ENCODE measurements at regions not wholly inside any gene's neighbourhood (a gene's known extent, or its start where the extent isn't known, plus 50 kb on each side); places are given as distances from the start of the nearest gene placed in this dataset.

DNA sequence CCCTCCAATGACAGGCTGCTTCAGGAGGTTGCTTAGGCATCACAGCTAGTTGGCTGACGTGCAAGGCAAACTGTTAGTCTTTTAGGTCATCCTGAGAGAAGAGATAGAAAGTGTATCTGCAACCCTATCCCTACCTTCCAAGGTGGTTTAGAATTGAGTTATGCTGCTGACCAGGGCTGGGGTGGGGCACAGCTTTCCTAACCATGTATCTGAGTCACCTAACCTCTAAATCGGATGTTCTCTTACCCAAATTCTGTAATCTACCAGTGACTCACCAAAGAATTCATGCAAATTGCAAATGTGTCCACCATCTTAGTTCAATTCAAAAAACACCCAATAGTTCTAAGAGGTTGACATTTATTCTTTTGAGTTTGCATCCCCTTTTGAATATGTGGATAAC lies 107.2 kb upstream of the DYNLRB2 start:
- Histone ChIP-seq H3K23me2 (ENCODE audit: insufficient read length, low read depth, low read length, poor library complexity, severe bottlenecking) (no peaks in the 10 kb centered on the region), H3K27me3 (ENCODE audit: insufficient read depth, low read length) (no peaks in the 10 kb centered on the region), H3T11ph (ENCODE audit: low read length) (no peak overlapping the region), H3K18ac (ENCODE audit: insufficient read length, low read depth, low read length) (no peak overlapping the region), H3K56ac (ENCODE audit: insufficient read length, low read depth, low read length) (no peak overlapping the region), H3K23ac (ENCODE audit: insufficient read length, low read depth, low read length) (no peak overlapping the region), H3K4ac (ENCODE audit: low read depth, low read length) (no peak overlapping the region), H2BK20ac (ENCODE audit: low read depth, low read length, poor library complexity, severe bottlenecking) (no peak overlapping the region), H2BK12ac (ENCODE audit: insufficient read length, low read depth, low read length) (no peak overlapping the region), H2BK15ac (ENCODE audit: low read depth, low read length) (no peak overlapping the region), H2AFZ (ENCODE audit: low read length) (no peak overlapping the region), H4K91ac (ENCODE audit: insufficient read length, low read depth, low read length) (no peak overlapping the region), H2AK5ac (ENCODE audit: insufficient read length, low read length) (no peak overlapping the region), H3K27ac (ENCODE audit: insufficient read length, low read depth, low read length) (no peak overlapping the region), H4K20me1 (ENCODE audit: control insufficient read depth, insufficient read depth, insufficient read length) (no peaks in the 10 kb centered on the region), H3K9ac (ENCODE audit: extremely low read depth, insufficient read length, low read length) (no peak overlapping the region), H3K4me1 (ENCODE audit: insufficient read depth, low read length) (no peaks in the 10 kb centered on the region), H3K14ac (ENCODE audit: insufficient read depth, low read length) (no peak overlapping the region), H3K4me2 (ENCODE audit: insufficient read depth, insufficient read length, low read length) (no peak overlapping the region), H3K79me1 (ENCODE audit: insufficient read depth, low read depth, low read length, poor library complexity, severe bottlenecking) (no peaks in the 10 kb centered on the region), H4K5ac (ENCODE audit: insufficient read length, low read depth, low read length) (no peak overlapping the region), H3K79me2 (ENCODE audit: insufficient read depth, low read length) (no peaks in the 10 kb centered on the region), H2BK120ac (ENCODE audit: low read depth, low read length, poor library complexity, severe bottlenecking) (no peak overlapping the region), H2BK5ac (ENCODE audit: insufficient read length, low read length) (no peak overlapping the region), H3K9me3 (ENCODE audit: control insufficient read depth, low read depth, low read length) (no peaks in the 10 kb centered on the region), H4K8ac (replicated peaks; ENCODE audit: insufficient read length, low read depth, low read length) (no peak overlapping the region)
- Mint-ChIP-seq H3K9me3 (no peaks in the 10 kb centered on the region; a peak in 1 of 5 replicates), H3K4me1 (peaks cover 0 to 3% of the 10 kb centered on the region in 2 experiments; a peak in 2 of 4 replicates), H3K4me3 (no peak overlapping the region), H3K27ac (no peak overlapping the region), H3K27me3 (ENCODE audit: low read depth) (peaks cover 3% of the 10 kb centered on the region), H3K36me3 (ENCODE audit: insufficient read depth in 1 of 3, low read depth in 3 of 3) (no peaks in the 10 kb centered on the region)
- DNase-seq: no peak
- WGBS (ENCODE audit: extremely low coverage, insufficient read length, low lambda C conversion rate): no CpG with 5 or more reads among the region's 2 CpGs
- TF ChIP-seq, protein P1, sequence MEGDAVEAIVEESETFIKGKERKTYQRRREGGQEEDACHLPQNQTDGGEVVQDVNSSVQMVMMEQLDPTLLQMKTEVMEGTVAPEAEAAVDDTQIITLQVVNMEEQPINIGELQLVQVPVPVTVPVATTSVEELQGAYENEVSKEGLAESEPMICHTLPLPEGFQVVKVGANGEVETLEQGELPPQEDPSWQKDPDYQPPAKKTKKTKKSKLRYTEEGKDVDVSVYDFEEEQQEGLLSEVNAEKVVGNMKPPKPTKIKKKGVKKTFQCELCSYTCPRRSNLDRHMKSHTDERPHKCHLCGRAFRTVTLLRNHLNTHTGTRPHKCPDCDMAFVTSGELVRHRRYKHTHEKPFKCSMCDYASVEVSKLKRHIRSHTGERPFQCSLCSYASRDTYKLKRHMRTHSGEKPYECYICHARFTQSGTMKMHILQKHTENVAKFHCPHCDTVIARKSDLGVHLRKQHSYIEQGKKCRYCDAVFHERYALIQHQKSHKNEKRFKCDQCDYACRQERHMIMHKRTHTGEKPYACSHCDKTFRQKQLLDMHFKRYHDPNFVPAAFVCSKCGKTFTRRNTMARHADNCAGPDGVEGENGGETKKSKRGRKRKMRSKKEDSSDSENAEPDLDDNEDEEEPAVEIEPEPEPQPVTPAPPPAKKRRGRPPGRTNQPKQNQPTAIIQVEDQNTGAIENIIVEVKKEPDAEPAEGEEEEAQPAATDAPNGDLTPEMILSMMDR (conservative IDR thresholded peaks at IDR 0.05): no peak

All from H9 (cell line).